Inferior parietal cortex (tissue), 1 donor: ENCODE measurements at regions not wholly inside any gene's neighbourhood (a gene's known extent, or its start where the extent isn't known, plus 50 kb on each side); places are given as distances from the start of the nearest gene placed in this dataset.
A peak's percentile ranks its signal among the peaks of the same experiment; 100 is the strongest.
"Not testable (repeated sequence)": the region's sequence is repeated elsewhere in the genome, so short reads cannot be mapped to it uniquely, and the experiment has no call there.

Experiments used
- DNase-seq: peaks from one replicate; pipeline ENCODE4 v3.0.0-alpha.2; 2016; ENCODE audit errors: extremely low spot score

- DNase-seq = peak; percentile 69
Observed at GRCh38 chr7:124152859-124153692, 120.2 kb upstream of the TMEM229A start.

- no peak for DNase-seq
Observed at GRCh38 chr7:124137664-124138063, 104.8 kb upstream of the TMEM229A start.

- DNase-seq = no peak
Observed at GRCh38 chr7:124124201-124124600, 91.3 kb upstream of the TMEM229A start.

- DNase-seq = no peak
Observed at GRCh38 chr7:124120911-124121310, 88.0 kb upstream of the TMEM229A start.

- no peak for DNase-seq
Observed at GRCh38 chr7:124113045-124113444, 80.2 kb upstream of the TMEM229A start.

GRCh38 chr7:124106575-124106974 lies 73.7 kb upstream of the TMEM229A start:
- DNase-seq = no peak

- DNase-seq = peak; percentile 61
Observed at GRCh38 chr7:124101173-124101768, 68.4 kb upstream of the TMEM229A start.

- no peak for DNase-seq
Observed at GRCh38 chr7:124100190-124100589, 67.3 kb upstream of the TMEM229A start.

- DNase-seq = not testable (repeated sequence)
Observed at GRCh38 chr7:124099585-124099984, 66.7 kb upstream of the TMEM229A start.

GRCh38 chr7:124089621-124090020 lies 56.8 kb upstream of the TMEM229A start:
- no peak for DNase-seq

GRCh38 chr7:124088590-124088989 lies 55.7 kb upstream of the TMEM229A start:
- no peak for DNase-seq

GRCh38 chr7:124086843-124087242 lies 54.0 kb upstream of the TMEM229A start:
- DNase-seq = no peak

GRCh38 chr7:124085179-124085578 lies 52.3 kb upstream of the TMEM229A start:
- DNase-seq = peak; percentile 88

- no peak for DNase-seq
Observed at GRCh38 chr7:124084024-124084423, 51.2 kb upstream of the TMEM229A start.
